Activated CD4-positive, alpha-beta T cell treated with anti-CD3 and anti-CD28 coated beads for 24 hours (primary cell): ENCODE measurements at regions not wholly inside any gene's neighbourhood (a gene's known extent, or its start where the extent isn't known, plus 50 kb on each side); places are given as distances from the start of the nearest gene placed in this dataset.

Experiments used
- DNase-seq, 2 donors: peaks; one replicate each; pipeline ENCODE4 v3.0.0-alpha.2; 2020; ENCODE audit warnings: low read depth in 2 of 2

DNA sequence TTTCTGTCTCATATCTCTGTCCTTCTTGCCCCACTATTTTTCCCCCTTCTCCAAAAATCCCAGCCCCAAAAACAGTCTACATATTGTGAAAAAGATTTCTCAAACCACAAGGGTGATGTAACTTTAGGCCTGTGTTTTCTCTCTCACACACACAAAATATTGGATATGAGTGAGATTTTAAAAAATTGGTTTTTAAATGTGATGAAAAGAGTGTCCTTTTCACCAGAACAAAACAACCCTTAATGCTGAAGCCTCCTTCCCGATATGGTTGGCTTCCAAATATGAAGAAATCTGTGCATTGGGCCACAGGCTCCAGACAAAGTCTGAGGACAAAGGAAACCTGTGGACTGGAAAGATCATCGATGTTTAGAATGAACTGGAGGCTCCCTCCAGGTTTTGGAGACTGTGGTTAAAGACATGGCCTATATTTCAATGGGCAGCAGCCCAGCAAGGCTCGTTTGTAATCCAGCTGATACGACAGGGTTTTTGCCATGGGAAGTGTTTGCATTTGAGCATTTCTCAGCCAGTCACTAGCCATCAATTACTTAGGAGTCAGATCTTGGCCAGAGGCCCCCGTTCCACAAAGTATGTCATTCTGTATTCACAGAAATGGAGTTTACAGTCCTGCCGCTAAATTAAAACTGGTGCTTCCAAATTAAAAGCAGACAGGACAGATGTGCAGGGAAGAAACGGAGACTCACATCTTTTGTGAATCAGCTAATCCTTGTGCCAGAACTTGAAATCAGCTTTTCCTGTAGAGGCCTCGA is 546.3 kb downstream of the EBF1 start:
- no peak for DNase-seq

DNA sequence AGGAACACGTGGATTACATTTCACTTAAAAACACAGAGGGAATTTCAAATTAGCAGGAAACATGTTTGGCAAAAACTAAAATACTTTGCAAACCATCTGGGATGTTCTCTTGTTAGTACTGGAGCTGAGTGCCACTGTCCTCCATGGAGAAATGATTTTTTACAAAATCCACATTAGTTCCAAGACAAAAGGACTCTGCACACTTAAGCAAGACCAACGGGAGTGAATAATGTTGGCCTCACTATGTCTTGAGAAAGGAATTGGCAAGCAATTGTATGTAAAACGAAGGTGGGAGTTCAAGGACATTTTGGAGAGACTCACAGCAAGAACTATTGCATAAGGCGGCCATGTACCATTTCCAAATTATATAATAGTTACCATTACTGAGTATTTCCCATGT is 547.5 kb downstream of the EBF1 start:
- no peak for DNase-seq

DNA sequence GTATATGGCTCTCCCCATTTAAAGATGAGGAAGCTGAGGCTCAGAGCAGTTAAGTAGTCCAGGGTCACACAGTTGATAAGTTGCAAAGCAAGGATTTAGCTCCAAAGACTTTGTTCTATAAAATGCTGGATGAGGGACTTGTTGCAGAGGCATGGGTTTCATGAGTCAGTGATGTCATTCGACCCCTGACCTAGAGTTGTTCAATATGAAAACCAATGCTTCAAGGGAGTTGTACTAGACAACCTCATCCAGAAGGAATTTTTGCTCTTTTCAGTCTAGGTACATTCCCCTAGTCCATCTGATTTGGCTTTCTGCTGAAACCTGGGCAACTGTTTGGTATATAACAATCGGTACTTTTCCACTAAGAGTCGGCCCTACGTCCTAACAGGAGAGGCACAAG is 550.4 kb downstream of the EBF1 start:
- no peak for DNase-seq

DNA sequence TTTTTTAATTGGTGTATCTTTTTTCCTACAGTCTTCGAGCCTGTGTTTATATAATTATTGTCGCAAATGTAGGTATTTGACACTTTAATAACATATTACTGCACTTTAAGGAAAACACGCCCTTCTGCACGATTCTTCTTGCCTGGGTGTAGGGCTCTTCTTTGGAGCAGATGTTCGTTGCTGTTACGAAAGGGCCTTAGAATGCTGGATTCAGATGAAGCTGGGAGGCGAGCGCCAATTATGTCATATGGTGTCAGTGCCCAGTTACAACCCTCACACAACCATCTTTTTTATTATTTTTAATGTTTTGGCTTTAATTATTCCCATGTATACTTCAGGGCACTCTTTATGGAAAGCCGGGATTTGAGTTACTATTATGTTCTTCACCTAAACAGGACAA is 553.0 kb downstream of the EBF1 start:
- no peak for DNase-seq

DNA sequence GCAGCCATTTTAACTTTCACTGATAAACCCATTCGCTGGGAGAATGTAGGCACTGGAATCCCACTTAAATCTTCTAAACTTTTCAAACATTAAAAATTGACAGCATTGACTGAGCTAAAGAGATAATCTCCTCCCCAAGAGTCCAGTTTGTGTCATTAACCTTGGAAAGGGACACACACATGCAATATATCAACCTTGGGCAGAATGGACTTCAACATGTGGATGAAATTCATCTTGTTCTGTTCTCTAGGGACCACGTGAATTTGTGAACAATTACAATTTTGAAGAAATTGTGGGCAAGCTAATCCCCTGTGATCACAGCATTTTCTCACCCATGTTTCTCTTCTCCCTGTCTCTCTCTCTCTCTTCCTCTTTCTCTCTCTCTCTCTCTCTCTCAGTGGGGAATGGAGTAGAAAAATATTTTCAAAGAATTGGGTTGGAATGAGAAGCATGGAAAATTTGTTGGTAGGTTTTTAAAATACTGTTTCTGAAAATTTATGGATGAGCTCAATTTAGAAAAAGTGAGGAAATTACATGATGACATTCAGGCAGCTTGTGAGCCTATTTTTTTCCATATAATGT is 553.7 kb downstream of the EBF1 start:
- no peak for DNase-seq

DNA sequence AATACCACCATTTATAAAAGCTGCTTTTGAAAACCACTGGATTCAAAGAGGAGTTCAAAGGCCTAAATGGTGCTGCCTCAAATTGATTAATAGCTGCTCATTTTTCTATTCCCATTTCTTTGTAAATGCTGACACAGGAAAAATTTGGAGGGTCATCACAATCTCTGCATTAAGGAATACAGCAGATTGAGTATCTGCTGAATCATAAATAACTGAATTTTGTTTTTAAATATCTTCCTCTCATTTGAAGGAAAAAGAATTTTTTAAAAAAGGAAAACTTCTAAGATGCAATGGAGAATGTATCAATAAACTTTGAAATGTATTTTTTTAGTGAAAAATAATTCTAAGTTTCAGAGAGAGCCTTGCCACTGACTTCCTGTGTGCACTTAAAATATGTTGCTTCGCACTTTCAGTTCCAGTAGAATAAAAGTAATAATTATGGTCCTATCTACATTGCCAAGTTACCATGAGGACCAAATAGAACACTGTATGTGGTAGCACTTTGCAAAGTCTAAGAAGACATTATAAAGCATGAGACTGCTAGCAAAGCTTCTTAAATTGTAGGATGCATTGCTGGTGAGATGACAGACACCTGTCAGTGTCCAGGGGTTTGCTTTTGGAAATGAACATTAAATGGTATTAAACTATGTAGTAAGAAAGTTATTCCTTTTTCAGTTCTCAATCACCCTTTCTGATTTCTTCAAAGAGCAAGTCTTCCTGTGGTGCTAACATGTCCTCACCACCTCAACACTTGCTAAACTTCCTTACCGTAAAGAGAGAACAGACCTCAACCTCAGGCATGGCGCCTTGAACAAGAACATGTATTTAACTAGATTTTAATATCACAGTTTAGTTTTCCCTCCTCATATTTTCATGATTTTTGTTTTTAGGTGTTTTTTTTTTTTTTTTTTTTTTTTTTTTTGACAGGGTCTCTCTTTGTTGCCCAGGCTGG is 555.1 kb downstream of the EBF1 start:
- no peak for DNase-seq

DNA sequence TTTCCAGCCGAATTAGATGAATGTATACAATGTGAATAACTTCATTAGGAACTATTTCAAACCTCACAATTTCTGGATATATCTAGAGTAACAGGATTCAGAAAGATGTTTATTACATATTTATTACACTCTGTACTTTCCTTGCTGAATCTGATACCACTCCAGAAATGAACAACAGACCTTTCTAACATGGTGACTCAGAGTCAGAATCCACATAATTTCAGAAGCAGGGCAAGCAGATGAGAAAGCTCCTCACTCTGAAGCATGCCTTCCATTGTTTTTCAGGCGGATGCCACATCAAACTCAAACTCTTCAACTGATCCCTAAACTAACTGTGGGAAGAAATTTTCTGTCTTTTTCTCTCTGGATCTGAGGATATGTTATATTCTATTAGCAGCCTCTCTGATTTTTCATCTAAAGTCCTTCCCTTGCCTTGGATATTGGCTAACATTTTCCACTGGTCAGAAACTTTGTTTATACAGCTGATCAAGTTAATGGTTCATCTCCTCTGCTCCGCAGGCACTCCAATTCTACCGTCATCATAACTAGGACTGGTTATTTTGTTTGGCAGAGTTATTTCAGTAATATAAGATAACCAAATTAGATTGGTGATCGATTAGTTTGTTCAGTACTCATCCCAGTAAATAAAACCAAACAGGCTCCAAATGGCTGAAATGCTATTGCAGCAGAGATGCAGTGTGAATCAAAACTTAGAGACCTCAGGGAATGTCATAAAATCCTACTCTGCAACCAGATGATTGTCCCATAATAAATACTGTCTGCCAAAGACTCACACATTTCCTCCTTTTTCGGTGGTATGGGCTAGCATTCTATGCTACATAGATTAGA is 556.0 kb downstream of the EBF1 start:
- DNase-seq = no peak

DNA sequence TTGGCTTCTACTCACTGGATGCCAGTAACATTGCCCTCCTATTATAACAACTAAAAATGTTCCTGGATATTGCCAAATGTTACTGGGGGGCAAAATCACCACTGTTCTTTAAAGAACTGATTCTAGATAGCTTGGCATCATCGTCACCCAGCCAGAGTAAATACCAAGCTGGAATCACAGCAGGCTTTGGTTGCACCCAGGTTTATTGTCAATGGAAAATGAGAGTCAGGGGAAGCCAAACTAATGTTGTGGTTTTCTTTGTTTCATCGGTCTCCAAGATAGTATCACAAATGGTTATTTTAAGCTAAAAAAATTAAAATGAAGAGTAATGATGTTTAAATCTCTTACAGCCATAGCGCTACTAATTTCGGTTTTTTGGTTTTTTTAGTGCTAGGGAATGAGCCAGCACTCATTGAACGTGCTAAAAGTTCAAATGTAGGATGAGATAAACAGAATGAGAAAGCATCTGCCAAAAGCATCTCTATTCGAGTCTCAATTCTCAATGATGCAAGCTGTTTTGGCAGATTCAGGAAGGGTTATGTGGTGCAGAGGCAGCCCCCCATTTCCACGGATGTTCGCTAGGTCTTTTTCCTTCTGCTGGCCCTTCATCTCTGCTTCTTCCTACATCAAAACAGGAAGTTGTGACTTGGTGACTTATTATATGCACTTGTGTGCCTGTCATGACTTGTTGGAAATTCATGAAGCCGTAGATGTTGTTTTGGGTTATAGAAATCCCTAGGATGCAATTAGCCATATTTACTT is 558.0 kb downstream of the EBF1 start:
- DNase-seq = no peak

DNA sequence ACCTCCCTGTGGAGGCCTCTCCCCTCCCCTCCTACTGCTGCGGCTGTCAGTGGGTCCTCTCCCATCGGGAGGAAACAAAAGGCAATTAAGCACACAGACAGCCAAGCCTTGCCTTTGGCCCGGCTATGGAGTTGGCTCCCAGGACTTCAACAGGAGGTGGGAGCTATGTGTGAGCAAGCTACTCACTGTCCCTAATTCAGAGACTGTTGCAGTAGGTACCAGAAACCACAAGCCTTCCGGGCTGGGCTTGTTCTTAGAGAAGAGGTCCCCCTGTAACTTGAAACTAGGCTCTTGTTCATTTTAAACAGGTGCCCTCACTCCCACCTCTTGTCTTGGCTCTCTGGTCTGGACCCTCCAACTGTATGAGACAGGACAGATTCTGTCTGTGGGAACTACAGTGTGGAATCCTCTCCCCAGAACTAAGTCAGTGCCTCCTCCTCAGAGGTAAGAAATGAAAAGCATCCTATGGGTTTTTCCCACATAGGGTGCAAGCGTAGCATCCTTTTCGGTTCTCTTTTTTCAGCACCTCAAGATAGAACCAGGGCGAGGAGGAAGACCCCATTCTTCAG is 561.1 kb downstream of the EBF1 start:
- no peak for DNase-seq

DNA sequence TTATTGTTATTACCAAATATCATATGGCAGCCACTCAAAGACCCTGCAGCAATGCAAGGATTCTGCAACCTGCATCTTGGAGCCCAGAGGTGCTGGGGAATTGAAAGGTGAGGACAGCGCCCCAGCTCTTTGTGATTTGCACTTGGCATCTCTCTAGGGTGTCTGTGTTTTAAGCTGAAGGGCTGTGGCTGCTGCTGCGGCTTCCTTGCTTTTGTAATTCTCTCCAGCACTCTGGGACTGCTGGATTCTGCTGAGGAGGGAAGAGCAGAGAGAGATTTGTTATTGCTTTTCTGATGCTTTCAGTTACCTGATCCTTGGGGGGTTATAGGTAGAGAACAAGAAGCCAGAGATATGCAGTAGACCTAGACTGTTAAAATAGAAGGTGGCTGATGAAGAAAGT is 562.4 kb downstream of the EBF1 start:
- DNase-seq = no peak

DNA sequence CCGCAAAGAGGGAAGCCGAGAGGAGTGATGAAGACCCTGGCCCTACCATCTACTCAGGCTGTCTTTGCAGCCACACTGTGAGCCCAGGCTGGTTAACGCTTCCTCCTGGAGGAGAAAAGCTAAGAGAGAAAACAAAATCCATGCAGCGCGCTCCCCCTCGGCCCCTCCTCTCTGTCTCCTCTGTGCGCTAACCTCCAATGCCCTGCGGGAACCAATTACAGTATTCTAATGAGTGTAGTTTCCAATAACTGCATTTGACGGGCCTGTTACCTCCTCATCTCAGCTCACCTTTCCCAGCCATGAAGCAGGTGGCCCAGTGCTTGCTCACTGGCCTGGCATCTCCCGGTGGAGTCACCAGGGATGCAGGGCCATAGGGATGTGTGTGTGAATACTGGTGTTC is 565.5 kb downstream of the EBF1 start:
- no peak for DNase-seq

DNA sequence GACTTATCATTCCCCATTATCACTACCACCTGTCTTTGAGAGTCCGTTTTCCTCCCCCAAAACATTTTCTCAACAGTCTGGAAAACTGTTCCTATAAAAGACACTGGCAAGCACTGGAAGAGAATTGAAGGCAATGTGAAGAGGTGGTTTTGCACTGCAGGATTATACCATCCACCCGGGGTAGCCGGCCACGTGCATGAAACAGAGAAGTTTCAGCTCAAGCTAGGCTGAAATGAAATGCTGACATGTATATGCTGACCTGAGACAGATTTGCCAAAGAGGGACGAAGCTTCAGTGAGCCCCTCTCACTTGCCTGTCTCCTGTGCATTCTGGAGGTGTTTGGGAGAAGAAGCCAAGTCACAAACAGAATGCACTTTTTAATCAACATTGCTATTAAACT is 567.0 kb downstream of the EBF1 start:
- DNase-seq = no peak

DNA sequence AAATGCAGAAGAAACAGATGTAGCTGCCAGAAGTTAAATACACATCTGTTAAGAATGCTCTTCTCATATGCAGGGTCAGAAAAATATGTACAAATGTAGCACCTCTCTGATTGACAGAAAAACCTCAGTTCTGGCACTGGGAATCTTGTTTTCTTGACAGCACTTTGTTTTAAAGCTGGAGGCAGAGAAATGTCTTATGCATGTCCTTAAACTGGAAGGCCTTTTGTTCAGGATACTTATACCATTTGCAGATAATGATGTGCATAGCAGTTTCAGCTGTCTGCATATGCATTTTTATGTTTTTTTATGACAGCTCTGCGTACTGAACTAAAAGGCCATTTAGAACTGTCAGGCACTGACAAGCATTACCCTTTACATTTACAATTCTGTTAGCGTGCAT is 567.9 kb downstream of the EBF1 start:
- no peak for DNase-seq

DNA sequence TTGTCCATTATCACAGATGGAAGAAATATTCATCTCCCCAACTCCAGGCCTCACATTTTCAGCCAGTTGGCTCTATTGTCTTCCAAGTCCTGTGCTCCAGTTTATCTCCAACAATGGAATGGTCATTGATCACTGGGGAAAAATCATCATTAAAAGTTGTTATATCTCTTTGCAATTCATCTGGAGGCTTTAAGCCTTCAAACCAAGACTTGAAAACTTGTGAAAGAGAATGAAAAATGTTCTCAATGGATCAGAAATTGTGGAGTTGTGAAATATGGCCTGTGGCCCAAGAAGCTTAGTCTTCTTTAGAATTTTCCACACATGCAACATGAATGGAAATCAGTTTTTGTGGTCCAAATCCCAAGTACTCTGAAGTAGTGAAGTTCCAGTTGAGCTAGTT is 569.6 kb downstream of the EBF1 start:
- DNase-seq = no peak

DNA sequence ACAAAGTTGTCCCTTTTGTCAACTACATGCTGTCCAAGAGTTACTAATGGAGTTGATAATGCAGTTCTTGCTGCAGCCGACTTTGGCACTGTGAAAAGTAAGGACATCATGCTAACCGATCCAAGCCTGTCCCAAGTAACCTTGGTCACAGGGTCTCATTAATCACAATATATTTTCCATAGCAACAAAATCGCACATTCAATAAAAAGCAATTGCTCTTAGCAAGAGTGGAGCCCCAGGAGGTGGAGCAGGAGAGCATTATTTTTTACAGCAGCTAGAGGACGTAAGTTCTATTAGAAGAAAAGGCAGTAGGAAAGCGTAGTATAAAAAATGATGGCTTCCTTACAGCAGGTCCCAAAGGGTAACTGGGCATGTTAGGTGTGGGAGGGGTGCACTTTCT is 570.3 kb downstream of the EBF1 start:
- no peak for DNase-seq

DNA sequence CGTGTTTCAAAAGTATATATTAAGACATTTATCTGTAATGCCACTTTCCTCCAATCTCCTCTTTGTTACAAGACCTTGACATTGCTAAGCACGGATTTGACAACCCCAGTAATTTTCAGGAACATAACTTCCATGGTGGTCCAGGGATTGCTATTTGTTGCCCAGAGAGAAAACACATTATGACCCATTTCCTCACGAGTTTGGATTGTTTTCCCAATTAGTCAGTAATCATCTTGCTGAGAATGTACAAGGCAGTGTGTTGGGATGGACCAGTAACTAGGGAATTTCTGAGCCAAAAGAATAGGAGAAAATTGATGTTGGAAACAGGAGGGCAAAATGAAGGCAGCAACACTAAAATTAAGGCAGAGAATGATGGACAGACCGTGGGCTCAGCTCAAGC is 574.1 kb downstream of the EBF1 start:
- no peak for DNase-seq

DNA sequence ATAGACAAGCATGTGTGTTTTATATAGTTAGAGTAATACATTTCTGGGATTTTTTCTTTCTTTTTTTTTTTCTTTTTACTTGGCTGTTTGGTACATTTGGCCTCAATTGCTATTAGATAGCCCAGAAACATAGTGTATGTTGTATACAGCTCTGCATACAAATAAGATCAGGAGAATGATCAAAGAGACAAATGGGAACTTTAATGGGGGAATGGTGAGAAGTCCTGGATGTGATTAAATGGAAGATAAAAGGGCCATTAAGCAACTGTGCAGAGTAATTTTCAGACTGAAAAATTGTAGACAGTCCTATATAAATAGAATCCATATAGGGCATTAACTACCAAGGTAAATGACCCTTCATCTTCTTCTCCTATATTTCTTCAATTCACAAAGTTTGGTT is 575.6 kb downstream of the EBF1 start:
- DNase-seq = no peak

DNA sequence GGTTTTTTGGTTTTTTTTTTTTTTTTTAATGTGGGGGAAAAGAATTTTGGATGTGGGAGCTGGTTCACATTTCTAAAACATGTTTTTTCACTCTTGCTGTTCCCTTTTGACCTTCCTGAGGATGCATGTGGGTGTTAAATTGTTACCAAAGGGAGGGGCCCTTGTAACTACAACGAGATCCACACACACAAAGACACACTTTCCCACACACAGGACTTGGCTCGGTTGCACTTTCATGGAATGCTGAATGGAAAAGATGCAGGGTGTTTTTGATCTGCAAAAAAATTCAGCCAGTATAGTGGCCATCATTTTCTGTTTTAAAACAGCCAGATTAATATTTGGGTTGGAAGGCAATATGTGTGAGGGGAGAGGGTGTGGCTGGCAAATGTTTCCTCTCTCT is 576.9 kb downstream of the EBF1 start:
- DNase-seq = no peak

DNA sequence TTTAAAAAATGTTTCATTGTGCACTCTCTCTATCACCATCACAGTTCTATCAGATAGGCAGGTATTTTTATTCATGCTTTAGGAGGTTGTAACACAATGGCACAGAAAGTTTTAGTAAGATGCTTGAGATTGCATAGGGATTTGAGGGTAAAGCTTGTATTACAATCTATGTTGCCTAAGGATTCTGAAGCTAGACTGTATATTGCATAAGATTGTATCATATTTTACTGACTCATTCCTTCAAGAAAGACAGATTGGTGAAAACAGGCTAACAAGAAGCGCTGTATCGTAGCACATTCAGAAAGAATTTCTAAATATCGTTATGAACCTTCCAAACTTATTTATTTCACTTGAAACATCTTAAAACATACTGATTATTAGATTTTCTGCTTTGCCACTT is 577.7 kb downstream of the EBF1 start:
- no peak for DNase-seq

DNA sequence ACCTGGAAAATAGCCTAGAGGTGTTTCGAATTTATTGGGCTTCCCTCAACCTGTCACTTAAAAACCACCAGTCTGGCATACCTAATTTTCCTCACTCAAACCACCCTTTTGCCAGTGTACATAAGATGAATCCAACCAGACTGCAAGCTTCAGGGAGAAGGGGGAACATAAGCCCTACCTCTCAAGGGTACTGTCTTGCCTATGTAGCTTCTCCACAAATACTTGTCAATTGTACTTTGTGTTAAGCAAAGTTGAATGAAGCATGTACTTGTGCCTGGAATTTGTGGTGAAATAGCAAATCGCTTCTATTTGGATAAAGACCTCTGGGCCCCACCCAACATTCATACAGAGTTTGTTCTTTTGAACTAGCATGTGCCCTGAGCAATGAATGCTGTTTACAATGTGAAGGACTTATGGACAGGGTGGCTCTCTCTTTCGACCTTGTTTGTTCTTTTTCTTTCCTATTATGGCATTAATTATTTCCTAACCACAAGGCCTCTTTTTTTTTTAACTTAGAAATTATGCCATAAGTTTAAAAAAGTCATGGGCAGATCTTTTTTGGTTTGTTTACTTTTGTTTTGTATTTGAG is 580.2 kb downstream of the EBF1 start:
- DNase-seq = no peak
